ENCODE measurements at regions not wholly inside any gene's neighbourhood (a gene's known extent, or its start where the extent isn't known, plus 50 kb on each side); places are given as distances from the start of the nearest gene placed in this dataset.

GRCh38 chr17:77617516-77617915, 341.0 kb upstream of the TNRC6C start:
- TF ChIP-seq TEAD4 (IDR thresholded peaks at IDR 0.05; ENCODE audit: low read depth, low read length) (no peak), CTCF (IDR thresholded peaks at IDR 0.05; ENCODE audit: control extremely low read depth in 1 of 3, insufficient read depth in 1 of 3, low read depth in 1 of 3, low read length in 3 of 3) (no peak), POLR2AphosphoS5 (IDR thresholded peaks at IDR 0.05; ENCODE audit: low read depth, low read length) (no peak), POLR2A (IDR thresholded peaks at IDR 0.05; ENCODE audit: control extremely low read depth in 1 of 2, low read depth in 2 of 2, low read length in 2 of 2) (no peak), USF2 (IDR thresholded peaks at IDR 0.05; ENCODE audit: low read length) (no peak), JUN (IDR thresholded peaks at IDR 0.05; ENCODE audit: low read depth, low read length) (no peak), EZH2 (IDR thresholded peaks at IDR 0.05; ENCODE audit: low read depth, low read length, severe bottlenecking) (no peak), JUND (IDR thresholded peaks at IDR 0.05; ENCODE audit: low read length) (no peak), ATF3 (IDR thresholded peaks at IDR 0.05; ENCODE audit: insufficient read depth, low read depth, low read length) (no peak), SAP30 (IDR thresholded peaks at IDR 0.05; ENCODE audit: insufficient read depth, insufficient replicate concordance, low read length) (no peak), E2F6 (IDR thresholded peaks at IDR 0.05) (no peak), NANOG (IDR thresholded peaks at IDR 0.05; ENCODE audit: insufficient read depth, low read depth, low read length, poor library complexity, severe bottlenecking) (no peak), GABPA (IDR thresholded peaks at IDR 0.05; ENCODE audit: borderline replicate concordance, insufficient read depth, low read length) (no peak)
